IMR-90 (cell line): ENCODE measurements at regions not wholly inside any gene's neighbourhood (a gene's known extent, or its start where the extent isn't known, plus 50 kb on each side); places are given as distances from the start of the nearest gene placed in this dataset.

Source experiments
- ATAC-seq: fragments of 200-7000 bp; cut with Tn5 transposase; 2 replicates; pipeline ENCODE4 v1.9.1; 2020; ENCODE audit warnings: low read depth, mild to moderate bottlenecking, moderate library complexity
- BruUV-seq: library from RNA; stranded (reverse); fragments of 400-500 nt; replicated peaks from 2 replicates; lab custom pipeline; 2021; lab: Mats Ljungman, UMichigan
- CTCF ChIA-PET: fragments of 300-600 bp; formaldehyde crosslinking; extraction: SDS; loops from one replicate; lab custom pipeline; 2021; ENCODE audit warnings: antibody characterized with exemption; lab: Yijun Ruan, JAX
- POLR2A ChIA-PET: fragments of 300-600 bp; sonication (Branson Sonifier 250); formaldehyde crosslinking; loops from one replicate; lab custom pipeline; 2022; ENCODE audit warnings: antibody characterized with exemption; ENCODE audit not compliant: unreplicated experiment; lab: Charles Lee
- DNase-seq: peaks from one replicate; pipeline ENCODE4 v3.0.0; 2013
- H2AFZ ChIP-seq: replicated peaks from 2 replicates; pipeline ENCODE3; 2013; ENCODE audit warnings: low read length, mild to moderate bottlenecking; ENCODE audit not compliant: poor library complexity
- H2AK5ac ChIP-seq: 2 replicates; pipeline ENCODE4 v1.6.1; 2013; ENCODE audit warnings: low read depth, low read length, inconsistent platforms
- H2AK9ac ChIP-seq: replicated peaks from 2 replicates; pipeline ENCODE3; 2013; ENCODE audit warnings: mild to moderate bottlenecking, low read depth, low read length, moderate library complexity; ENCODE audit not compliant: poor library complexity
- H2BK120ac ChIP-seq: 2 replicates; pipeline ENCODE4 v1.6.1; 2013; ENCODE audit warnings: low read depth, low read length, inconsistent platforms
- H2BK15ac ChIP-seq: 3 replicates; pipeline ENCODE4 v1.6.1; 2013; ENCODE audit warnings: low read depth, low read length, inconsistent platforms
- H2BK20ac ChIP-seq: 2 replicates; pipeline ENCODE4 v1.6.1; 2013; ENCODE audit warnings: low read depth, mild to moderate bottlenecking, inconsistent platforms, low read length, moderate library complexity
- H2BK5ac ChIP-seq: 2 replicates; pipeline ENCODE4 v1.6.1; 2013; ENCODE audit warnings: mild to moderate bottlenecking, low read depth, low read length, inconsistent platforms; ENCODE audit not compliant: poor library complexity, severe bottlenecking
- H3K14ac ChIP-seq: replicated peaks from 2 replicates; pipeline ENCODE4 v1.6.1; 2013; ENCODE audit warnings: low read depth, low read length, inconsistent platforms
- H3K18ac ChIP-seq: 2 replicates; pipeline ENCODE4 v1.6.1; 2013; ENCODE audit warnings: low read depth, low read length, control low read depth
- H3K23ac ChIP-seq: 2 replicates; pipeline ENCODE4 v1.6.1; 2013; ENCODE audit warnings: low read depth, low read length, inconsistent platforms
- H3K27ac ChIP-seq: 2 replicates; pipeline ENCODE4 v1.5.1; 2013; ENCODE audit warnings: mild to moderate bottlenecking, control low read depth, low read length; ENCODE audit not compliant: insufficient read depth
- H3K27me3 ChIP-seq: 2 replicates; pipeline ENCODE4 v1.6.1; 2013; ENCODE audit warnings: low read length; ENCODE audit not compliant: control insufficient read depth, insufficient read depth
- H3K36me3 ChIP-seq: 2 replicates; pipeline ENCODE4 v1.6.1; 2013; ENCODE audit warnings: low read length, mixed read lengths; ENCODE audit not compliant: control insufficient read depth, insufficient read depth
- H3K4ac ChIP-seq: 2 replicates; pipeline ENCODE4 v1.6.1; 2013; ENCODE audit warnings: low read depth, low read length, inconsistent platforms
- H3K4me1 ChIP-seq: 2 replicates; pipeline ENCODE4 v1.6.1; 2013; ENCODE audit warnings: low read length, mixed read lengths; ENCODE audit not compliant: control insufficient read depth, insufficient read depth
- H3K4me2 ChIP-seq: 2 replicates; pipeline ENCODE4 v1.6.1; 2013; ENCODE audit warnings: low read depth, mild to moderate bottlenecking, control low read depth, low read length, moderate library complexity
- H3K4me3 ChIP-seq: 2 replicates; pipeline ENCODE4 v1.5.1; 2013; ENCODE audit warnings: low read depth, mild to moderate bottlenecking, control low read depth, low read length, moderate library complexity; ENCODE audit not compliant: insufficient read depth
- H3K56ac ChIP-seq: 2 replicates; pipeline ENCODE4 v1.6.1; 2013; ENCODE audit warnings: low read length, inconsistent platforms; ENCODE audit not compliant: insufficient read depth; ENCODE audit errors: extremely low read depth
- H3K79me1 ChIP-seq, 2 experiments: 2 replicates each; pipeline ENCODE4 v1.6.1; 2013; ENCODE audit warnings: low read length in 2 of 2, inconsistent platforms in 1 of 2, low read depth in 1 of 2
- H3K9ac ChIP-seq: 2 replicates; pipeline ENCODE4 v1.6.1; 2013; ENCODE audit warnings: low read depth, low read length, control low read depth
- H3K9me1 ChIP-seq: 2 replicates; pipeline ENCODE4 v1.6.1; 2013; ENCODE audit warnings: low read length, inconsistent platforms; ENCODE audit not compliant: insufficient read depth
- H3K9me3 ChIP-seq: 2 replicates; pipeline ENCODE4 v1.6.1; 2013; ENCODE audit warnings: low read length; ENCODE audit not compliant: control insufficient read depth, insufficient read depth
- H4K20me1 ChIP-seq: 2 replicates; pipeline ENCODE4 v1.6.1; 2013; ENCODE audit warnings: low read length, inconsistent platforms; ENCODE audit not compliant: insufficient read depth
- H4K5ac ChIP-seq: 2 replicates; pipeline ENCODE4 v1.6.1; 2013; ENCODE audit warnings: mild to moderate bottlenecking, low read depth, low read length, control low read depth
- H4K8ac ChIP-seq, 2 experiments: 2 replicates each; pipeline ENCODE4 v1.6.1; 2013; ENCODE audit warnings: low read depth in 2 of 2, low read length in 2 of 2, control low read depth in 1 of 2, inconsistent platforms in 1 of 2
- H4K91ac ChIP-seq: 2 replicates; pipeline ENCODE4 v1.6.1; 2013; ENCODE audit warnings: low read depth, low read length, inconsistent platforms; ENCODE audit not compliant: insufficient read depth
- BHLHE40 ChIP-seq: fragments of 150-350 bp; IDR thresholded peaks from 2 replicates; pipeline ENCODE4 v1.6.1; 2016; ENCODE audit warnings: mild to moderate bottlenecking, low read depth, low read length
- CHD1 ChIP-seq: IDR thresholded peaks from 2 replicates; pipeline ENCODE4 v1.6.1; 2012; ENCODE audit warnings: low read depth, low read length, improper control_type of control experiment
- FOS ChIP-seq: fragments of 150-350 bp; IDR thresholded peaks from 2 replicates; pipeline ENCODE4 v1.6.1; 2016; ENCODE audit warnings: low read depth, low read length
- MAFK ChIP-seq: IDR thresholded peaks from 2 replicates; pipeline ENCODE4 v1.6.1; 2012; ENCODE audit warnings: low read depth, low read length, improper control_type of control experiment
- MAZ ChIP-seq: IDR thresholded peaks from 2 replicates; pipeline ENCODE4 v1.6.1; 2012; ENCODE audit warnings: low read depth, mild to moderate bottlenecking, low read length, improper control_type of control experiment, moderate library complexity, borderline replicate concordance
- RFX5 ChIP-seq: IDR thresholded peaks from 2 replicates; pipeline ENCODE4 v1.8.0; 2012; ENCODE audit warnings: low read depth, mild to moderate bottlenecking, low read length, moderate library complexity
- SMC3 ChIP-seq: fragments of 150-350 bp; IDR thresholded peaks from 2 replicates; pipeline ENCODE4 v1.6.1; 2016; ENCODE audit warnings: low read depth, mild to moderate bottlenecking, antibody characterized with exemption, low read length, moderate library complexity
- WGBS, 2 experiments: methylation state at CpG; one replicate each; pipeline versions ENCODE4 v1.1.5 to v1.1.7; 2013; ENCODE audit warnings: missing lambda C conversion rate in 2 of 2; ENCODE audit not compliant: insufficient read length in 1 of 2; ENCODE audit errors: extremely low coverage in 2 of 2; 5-methylcytosine and 5-hydroxymethylcytosine counted together
- dilution Hi-C: fragments of 300-500 bp; cut with HindIII; formaldehyde crosslinking; loops from one replicate; pipeline ENCODE4 v1.14.3; 2018; ENCODE audit warnings: low sequenced_read_pairs; ENCODE audit not compliant: unreplicated experiment
- in situ Hi-C: fragments of 300-500 bp; cut with MboI; formaldehyde crosslinking; loops from 3 replicates; pipeline ENCODE4 v1.14.3; 2019; ENCODE audit warnings: low sequenced_read_pairs, inconsistent platforms, mixed read lengths
- intact Hi-C: fragments of 100-400 bp; cut with micrococcal nuclease; formaldehyde crosslinking; loops from 2 replicates; pipeline ENCODE4 v1.10.0; 2022
- TF ChIP-seq, protein P1 (sequence below): fragments of 150-350 bp; IDR thresholded peaks from 2 replicates; pipeline ENCODE4 v1.6.1; 2017; ENCODE audit warnings: mild to moderate bottlenecking, antibody characterized with exemption, low read length, low read depth
- TF ChIP-seq, protein P2 (sequence below): fragments of 150-350 bp; IDR thresholded peaks from 2 replicates; pipeline ENCODE4 v1.6.1; 2016; ENCODE audit warnings: low read depth, mild to moderate bottlenecking, low read length, moderate library complexity, borderline replicate concordance

DNA sequence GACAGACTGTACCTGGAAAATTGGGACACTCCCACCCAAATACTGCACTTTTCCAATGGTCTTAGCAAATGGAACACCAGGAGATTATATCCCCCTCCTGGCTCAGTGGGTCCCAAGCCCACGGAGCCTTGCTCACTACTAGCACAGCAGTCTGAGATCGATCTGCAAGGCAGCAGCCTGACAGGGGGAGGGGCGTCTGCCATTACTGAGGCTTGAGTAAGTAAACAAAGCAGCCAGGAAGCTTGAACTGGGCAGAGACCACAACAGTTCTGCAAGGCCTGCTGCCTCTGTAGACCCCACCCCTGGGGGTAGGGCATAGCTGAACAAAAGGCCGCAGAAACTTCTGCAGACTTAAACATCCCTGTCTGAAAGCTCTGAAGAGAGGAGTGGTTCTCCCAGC is 260.0 kb upstream of the ST8SIA4 start:
- Histone ChIP-seq H2AFZ (no peak overlapping the region), H3K9ac (no peak overlapping the region), H3K4me3 (no peak overlapping the region), H4K5ac (no peak overlapping the region), H3K36me3 (no peaks in the 10 kb centered on the region), H3K14ac (no peak overlapping the region), H4K8ac (no peak overlapping the region), H3K18ac (no peak overlapping the region), H3K56ac (no peak overlapping the region), H4K91ac (no peak overlapping the region), H2BK15ac (no peak overlapping the region), H2BK5ac (no peak overlapping the region), H3K4me1 (no peaks in the 10 kb centered on the region), H3K23ac (no peak overlapping the region), H3K9me1 (no peaks in the 10 kb centered on the region), H4K20me1 (no peaks in the 10 kb centered on the region), H2BK120ac (no peak overlapping the region), H3K4ac (no peak overlapping the region), H3K9me3 (peaks cover 4% of the 10 kb centered on the region), H3K27ac (no peak overlapping the region), H2BK20ac (no peak overlapping the region), H3K4me2 (no peak overlapping the region), H2AK5ac (no peak overlapping the region), H3K79me1 (no peaks in the 10 kb centered on the region), H3K27me3 (no peaks in the 10 kb centered on the region), H2AK9ac (no peak overlapping the region)
- dilution Hi-C loops = no loop called here
- BruUV-seq = no TSS peak
- ChIA-PET CTCF (no interaction called here), POLR2A (no interaction called here)
- no CpG with 5 or more reads among the region's 4 CpGs for WGBS, 2 experiments
- DNase-seq = no peak
- ATAC-seq = no peak
- TF ChIP-seq RFX5 = no peak
- no peak for TF ChIP-seq MAZ
- TF ChIP-seq, protein P1, sequence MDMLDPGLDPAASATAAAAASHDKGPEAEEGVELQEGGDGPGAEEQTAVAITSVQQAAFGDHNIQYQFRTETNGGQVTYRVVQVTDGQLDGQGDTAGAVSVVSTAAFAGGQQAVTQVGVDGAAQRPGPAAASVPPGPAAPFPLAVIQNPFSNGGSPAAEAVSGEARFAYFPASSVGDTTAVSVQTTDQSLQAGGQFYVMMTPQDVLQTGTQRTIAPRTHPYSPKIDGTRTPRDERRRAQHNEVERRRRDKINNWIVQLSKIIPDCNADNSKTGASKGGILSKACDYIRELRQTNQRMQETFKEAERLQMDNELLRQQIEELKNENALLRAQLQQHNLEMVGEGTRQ = no peak
- TF ChIP-seq, protein P2, sequence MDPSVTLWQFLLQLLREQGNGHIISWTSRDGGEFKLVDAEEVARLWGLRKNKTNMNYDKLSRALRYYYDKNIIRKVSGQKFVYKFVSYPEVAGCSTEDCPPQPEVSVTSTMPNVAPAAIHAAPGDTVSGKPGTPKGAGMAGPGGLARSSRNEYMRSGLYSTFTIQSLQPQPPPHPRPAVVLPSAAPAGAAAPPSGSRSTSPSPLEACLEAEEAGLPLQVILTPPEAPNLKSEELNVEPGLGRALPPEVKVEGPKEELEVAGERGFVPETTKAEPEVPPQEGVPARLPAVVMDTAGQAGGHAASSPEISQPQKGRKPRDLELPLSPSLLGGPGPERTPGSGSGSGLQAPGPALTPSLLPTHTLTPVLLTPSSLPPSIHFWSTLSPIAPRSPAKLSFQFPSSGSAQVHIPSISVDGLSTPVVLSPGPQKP = no peak
- TF ChIP-seq SMC3 = no peak
- no peak for TF ChIP-seq BHLHE40
- TF ChIP-seq CHD1 = no peak
- no peak for TF ChIP-seq FOS
- no peak for TF ChIP-seq MAFK
- in situ Hi-C loops = no loop called here
- intact Hi-C loops = no loop called here
